IMR-90 (cell line): ENCODE measurements at regions not wholly inside any gene's neighbourhood (a gene's known extent, or its start where the extent isn't known, plus 50 kb on each side); places are given as distances from the start of the nearest gene placed in this dataset.

Source experiments
- ATAC-seq: fragments of 200-7000 bp; cut with Tn5 transposase; 2 replicates; pipeline ENCODE4 v1.9.1; 2020; ENCODE audit warnings: low read depth, mild to moderate bottlenecking, moderate library complexity
- BruUV-seq: library from RNA; stranded (reverse); fragments of 400-500 nt; replicated peaks from 2 replicates; lab custom pipeline; 2021; lab: Mats Ljungman, UMichigan
- CTCF ChIA-PET: fragments of 300-600 bp; formaldehyde crosslinking; extraction: SDS; loops from one replicate; lab custom pipeline; 2021; ENCODE audit warnings: antibody characterized with exemption; lab: Yijun Ruan, JAX
- POLR2A ChIA-PET: fragments of 300-600 bp; sonication (Branson Sonifier 250); formaldehyde crosslinking; loops from one replicate; lab custom pipeline; 2022; ENCODE audit warnings: antibody characterized with exemption; ENCODE audit not compliant: unreplicated experiment; lab: Charles Lee
- DNase-seq: peaks from one replicate; pipeline ENCODE4 v3.0.0; 2013
- H2AFZ ChIP-seq: replicated peaks from 2 replicates; pipeline ENCODE3; 2013; ENCODE audit warnings: low read length, mild to moderate bottlenecking; ENCODE audit not compliant: poor library complexity
- H2AK5ac ChIP-seq: 2 replicates; pipeline ENCODE4 v1.6.1; 2013; ENCODE audit warnings: low read depth, low read length, inconsistent platforms
- H2AK9ac ChIP-seq: replicated peaks from 2 replicates; pipeline ENCODE3; 2013; ENCODE audit warnings: mild to moderate bottlenecking, low read depth, low read length, moderate library complexity; ENCODE audit not compliant: poor library complexity
- H2BK120ac ChIP-seq: 2 replicates; pipeline ENCODE4 v1.6.1; 2013; ENCODE audit warnings: low read depth, low read length, inconsistent platforms
- H2BK15ac ChIP-seq: 3 replicates; pipeline ENCODE4 v1.6.1; 2013; ENCODE audit warnings: low read depth, low read length, inconsistent platforms
- H2BK20ac ChIP-seq: 2 replicates; pipeline ENCODE4 v1.6.1; 2013; ENCODE audit warnings: low read depth, mild to moderate bottlenecking, inconsistent platforms, low read length, moderate library complexity
- H2BK5ac ChIP-seq: 2 replicates; pipeline ENCODE4 v1.6.1; 2013; ENCODE audit warnings: mild to moderate bottlenecking, low read depth, low read length, inconsistent platforms; ENCODE audit not compliant: poor library complexity, severe bottlenecking
- H3K14ac ChIP-seq: replicated peaks from 2 replicates; pipeline ENCODE4 v1.6.1; 2013; ENCODE audit warnings: low read depth, low read length, inconsistent platforms
- H3K18ac ChIP-seq: 2 replicates; pipeline ENCODE4 v1.6.1; 2013; ENCODE audit warnings: low read depth, low read length, control low read depth
- H3K23ac ChIP-seq: 2 replicates; pipeline ENCODE4 v1.6.1; 2013; ENCODE audit warnings: low read depth, low read length, inconsistent platforms
- H3K27ac ChIP-seq: 2 replicates; pipeline ENCODE4 v1.5.1; 2013; ENCODE audit warnings: mild to moderate bottlenecking, control low read depth, low read length; ENCODE audit not compliant: insufficient read depth
- H3K27me3 ChIP-seq: 2 replicates; pipeline ENCODE4 v1.6.1; 2013; ENCODE audit warnings: low read length; ENCODE audit not compliant: control insufficient read depth, insufficient read depth
- H3K36me3 ChIP-seq: 2 replicates; pipeline ENCODE4 v1.6.1; 2013; ENCODE audit warnings: low read length, mixed read lengths; ENCODE audit not compliant: control insufficient read depth, insufficient read depth
- H3K4ac ChIP-seq: 2 replicates; pipeline ENCODE4 v1.6.1; 2013; ENCODE audit warnings: low read depth, low read length, inconsistent platforms
- H3K4me1 ChIP-seq: 2 replicates; pipeline ENCODE4 v1.6.1; 2013; ENCODE audit warnings: low read length, mixed read lengths; ENCODE audit not compliant: control insufficient read depth, insufficient read depth
- H3K4me2 ChIP-seq: 2 replicates; pipeline ENCODE4 v1.6.1; 2013; ENCODE audit warnings: low read depth, mild to moderate bottlenecking, control low read depth, low read length, moderate library complexity
- H3K4me3 ChIP-seq: 2 replicates; pipeline ENCODE4 v1.5.1; 2013; ENCODE audit warnings: low read depth, mild to moderate bottlenecking, control low read depth, low read length, moderate library complexity; ENCODE audit not compliant: insufficient read depth
- H3K56ac ChIP-seq: 2 replicates; pipeline ENCODE4 v1.6.1; 2013; ENCODE audit warnings: low read length, inconsistent platforms; ENCODE audit not compliant: insufficient read depth; ENCODE audit errors: extremely low read depth
- H3K79me1 ChIP-seq, 2 experiments: 2 replicates each; pipeline ENCODE4 v1.6.1; 2013; ENCODE audit warnings: low read length in 2 of 2, inconsistent platforms in 1 of 2, low read depth in 1 of 2
- H3K9ac ChIP-seq: 2 replicates; pipeline ENCODE4 v1.6.1; 2013; ENCODE audit warnings: low read depth, low read length, control low read depth
- H3K9me1 ChIP-seq: 2 replicates; pipeline ENCODE4 v1.6.1; 2013; ENCODE audit warnings: low read length, inconsistent platforms; ENCODE audit not compliant: insufficient read depth
- H3K9me3 ChIP-seq: 2 replicates; pipeline ENCODE4 v1.6.1; 2013; ENCODE audit warnings: low read length; ENCODE audit not compliant: control insufficient read depth, insufficient read depth
- H4K20me1 ChIP-seq: 2 replicates; pipeline ENCODE4 v1.6.1; 2013; ENCODE audit warnings: low read length, inconsistent platforms; ENCODE audit not compliant: insufficient read depth
- H4K5ac ChIP-seq: 2 replicates; pipeline ENCODE4 v1.6.1; 2013; ENCODE audit warnings: mild to moderate bottlenecking, low read depth, low read length, control low read depth
- H4K8ac ChIP-seq, 2 experiments: 2 replicates each; pipeline ENCODE4 v1.6.1; 2013; ENCODE audit warnings: low read depth in 2 of 2, low read length in 2 of 2, control low read depth in 1 of 2, inconsistent platforms in 1 of 2
- H4K91ac ChIP-seq: 2 replicates; pipeline ENCODE4 v1.6.1; 2013; ENCODE audit warnings: low read depth, low read length, inconsistent platforms; ENCODE audit not compliant: insufficient read depth
- BHLHE40 ChIP-seq: fragments of 150-350 bp; IDR thresholded peaks from 2 replicates; pipeline ENCODE4 v1.6.1; 2016; ENCODE audit warnings: mild to moderate bottlenecking, low read depth, low read length
- CEBPB ChIP-seq: IDR thresholded peaks from 2 replicates; pipeline ENCODE4 v1.6.1; 2012; ENCODE audit warnings: low read depth, low read length, improper control_type of control experiment
- CTCF ChIP-seq: conservative IDR thresholded peaks from 2 replicates; pipeline ENCODE4 v1.5.1; 2012; ENCODE audit warnings: mild to moderate bottlenecking, low read depth, low read length, improper control_type of control experiment
- ELK1 ChIP-seq: fragments of 150-350 bp; IDR thresholded peaks from 2 replicates; pipeline ENCODE4 v1.6.1; 2016; ENCODE audit warnings: low read depth, mild to moderate bottlenecking, low read length, moderate library complexity, borderline replicate concordance
- FOS ChIP-seq: fragments of 150-350 bp; IDR thresholded peaks from 2 replicates; pipeline ENCODE4 v1.6.1; 2016; ENCODE audit warnings: low read depth, low read length
- MAFK ChIP-seq: IDR thresholded peaks from 2 replicates; pipeline ENCODE4 v1.6.1; 2012; ENCODE audit warnings: low read depth, low read length, improper control_type of control experiment
- MAZ ChIP-seq: IDR thresholded peaks from 2 replicates; pipeline ENCODE4 v1.6.1; 2012; ENCODE audit warnings: low read depth, mild to moderate bottlenecking, low read length, improper control_type of control experiment, moderate library complexity, borderline replicate concordance
- MXI1 ChIP-seq: IDR thresholded peaks from 2 replicates; pipeline ENCODE4 v1.6.1; 2012; ENCODE audit warnings: low read depth, mild to moderate bottlenecking, low read length, moderate library complexity, borderline replicate concordance
- NFE2L2 ChIP-seq: fragments of 150-350 bp; IDR thresholded peaks from 2 replicates; pipeline ENCODE4 v1.6.1; 2016; ENCODE audit warnings: low read depth, mild to moderate bottlenecking, low read length
- RAD21 ChIP-seq: IDR thresholded peaks from 2 replicates; pipeline ENCODE4 v1.6.1; 2012; ENCODE audit warnings: low read length, improper control_type of control experiment
- RCOR1 ChIP-seq: IDR thresholded peaks from 2 replicates; pipeline ENCODE4 v1.6.1; 2012; ENCODE audit warnings: mild to moderate bottlenecking, low read length, improper control_type of control experiment; ENCODE audit not compliant: insufficient replicate concordance
- SMC3 ChIP-seq: fragments of 150-350 bp; IDR thresholded peaks from 2 replicates; pipeline ENCODE4 v1.6.1; 2016; ENCODE audit warnings: low read depth, mild to moderate bottlenecking, antibody characterized with exemption, low read length, moderate library complexity
- USF2 ChIP-seq: fragments of 150-350 bp; IDR thresholded peaks from 2 replicates; pipeline ENCODE4 v1.6.1; 2017; ENCODE audit warnings: mild to moderate bottlenecking, antibody characterized with exemption, low read length, low read depth
- WGBS, 2 experiments: methylation state at CpG; one replicate each; pipeline versions ENCODE4 v1.1.5 to v1.1.7; 2013; ENCODE audit warnings: missing lambda C conversion rate in 2 of 2; ENCODE audit not compliant: insufficient read length in 1 of 2; ENCODE audit errors: extremely low coverage in 2 of 2; 5-methylcytosine and 5-hydroxymethylcytosine counted together
- dilution Hi-C: fragments of 300-500 bp; cut with HindIII; formaldehyde crosslinking; loops from one replicate; pipeline ENCODE4 v1.14.3; 2018; ENCODE audit warnings: low sequenced_read_pairs; ENCODE audit not compliant: unreplicated experiment
- in situ Hi-C: fragments of 300-500 bp; cut with MboI; formaldehyde crosslinking; loops from 3 replicates; pipeline ENCODE4 v1.14.3; 2019; ENCODE audit warnings: low sequenced_read_pairs, inconsistent platforms, mixed read lengths
- intact Hi-C: fragments of 100-400 bp; cut with micrococcal nuclease; formaldehyde crosslinking; loops from 2 replicates; pipeline ENCODE4 v1.10.0; 2022

DNA sequence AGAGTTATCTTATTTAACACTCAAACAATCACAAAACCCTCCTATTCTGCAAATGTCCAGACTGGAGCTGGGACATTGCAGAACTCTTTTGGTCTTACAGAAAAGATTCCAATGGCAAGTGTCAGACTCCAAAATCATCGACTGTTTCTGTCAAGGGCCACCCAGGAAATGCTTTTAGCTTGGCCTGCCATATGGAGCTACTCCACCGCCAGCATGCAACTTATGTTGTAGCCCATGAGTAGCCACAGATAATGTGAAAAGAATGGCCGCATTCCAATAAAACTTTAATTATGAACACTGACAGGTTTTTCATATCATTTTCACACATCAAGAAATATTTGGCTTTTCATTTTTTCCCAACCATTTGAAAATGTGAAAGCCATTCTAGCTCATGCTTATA lies 57.5 kb downstream of the SYNE3 start:
- Histone ChIP-seq H3K9me3 (no peaks in the 10 kb centered on the region), H4K8ac (no peak overlapping the region), H3K4me1 (peaks cover 5% of the 10 kb centered on the region; the same call in 1 of the 2 replicates), H3K27me3 (no peaks in the 10 kb centered on the region), H3K36me3 (peaks cover 7% of the 10 kb centered on the region; the same call in 1 of the 2 replicates), H2BK15ac (no peak overlapping the region), H3K56ac (no peak overlapping the region), H3K79me1 (peaks cover 0 to 11% of the 10 kb centered on the region in 2 experiments; a peak in 1 of 4 replicates), H4K20me1 (peaks cover 17% of the 10 kb centered on the region), H3K9ac (no peak overlapping the region), H3K4ac (no peak overlapping the region), H3K9me1 (peaks cover 15% of the 10 kb centered on the region), H3K4me2 (no peak overlapping the region), H2AK9ac (no peak overlapping the region), H4K5ac (no peak overlapping the region), H3K14ac (no peak overlapping the region), H2BK120ac (no peak overlapping the region), H2BK20ac (no peak overlapping the region), H3K27ac (no peak overlapping the region), H4K91ac (no peak overlapping the region), H3K18ac (no peak overlapping the region), H2BK5ac (no peak overlapping the region), H3K4me3 (no peak overlapping the region), H2AK5ac (no peak overlapping the region), H2AFZ (no peak overlapping the region), H3K23ac (no peak overlapping the region)
- 80% methylated on average over 2 of the region's 3 CpGs; no CpG with 5 or more reads in 1 of the 2 experiments for WGBS, 2 experiments
- ChIA-PET CTCF (interaction anchor here (1.1 to 1.6 kb wide), 2 partner anchors 17 to 69 kb away, joined by 3 to 5 read pairs; no protein-coding TSS in a partner anchor), POLR2A (no interaction called here)
- TF ChIP-seq MAFK (no peak), MXI1 (no peak), RCOR1 (no peak), ELK1 (no peak), MAZ (no peak), CEBPB (no peak), USF2 (no peak), NFE2L2 (no peak), SMC3 (no peak), FOS (no peak), CTCF (no peak), BHLHE40 (no peak), RAD21 (no peak)
- BruUV-seq, result no TSS peak
- ATAC-seq, result no peak
- dilution Hi-C loops, result no loop called here
- in situ Hi-C loops, result no loop called here
- intact Hi-C loops, result no loop called here
- no peak for DNase-seq
